Rectal smooth muscle tissue (tissue), 1 donor: ENCODE measurements at regions not wholly inside any gene's neighbourhood (a gene's known extent, or its start where the extent isn't known, plus 50 kb on each side); places are given as distances from the start of the nearest gene placed in this dataset.

Experiments used
- H3K27ac ChIP-seq: one replicate; pipeline ENCODE4 v1.7.0; 2013; ENCODE audit warnings: low read depth, low read length, inconsistent platforms
- H3K27me3 ChIP-seq: one replicate; pipeline ENCODE4 v1.7.0; 2013; ENCODE audit warnings: low read length; ENCODE audit not compliant: control insufficient read depth, insufficient read depth
- H3K36me3 ChIP-seq: one replicate; pipeline ENCODE4 v1.7.0; 2013; ENCODE audit warnings: low read length; ENCODE audit not compliant: control insufficient read depth, insufficient read depth
- H3K4me1 ChIP-seq: one replicate; pipeline ENCODE4 v1.7.0; 2013; ENCODE audit warnings: low read length; ENCODE audit not compliant: control insufficient read depth, insufficient read depth
- H3K4me3 ChIP-seq: one replicate; pipeline ENCODE4 v1.7.0; 2013; ENCODE audit warnings: low read length
- H3K9ac ChIP-seq: one replicate; pipeline ENCODE4 v1.7.0; 2013; ENCODE audit warnings: low read length

DNA sequence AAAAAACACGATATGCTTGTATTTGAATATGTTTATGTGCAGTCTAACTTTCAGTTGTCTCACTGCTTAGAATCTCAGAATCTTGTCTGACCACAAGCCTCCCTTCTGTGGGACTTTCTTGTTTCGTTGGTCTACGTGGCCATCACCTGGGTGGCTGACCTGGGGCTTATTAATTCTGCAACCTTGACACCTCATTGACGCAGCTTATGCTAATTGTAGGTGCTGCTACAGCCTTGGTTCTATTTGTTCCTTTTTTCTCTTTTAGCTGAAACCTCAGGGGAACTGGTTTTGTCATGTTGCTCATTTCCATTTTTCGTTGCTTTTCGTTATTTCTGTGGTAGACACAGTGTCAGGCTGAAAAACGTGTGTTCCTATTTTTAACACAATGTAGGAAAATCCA is 273.7 kb downstream of the SLC4A3 start:
- Histone ChIP-seq H3K9ac (no peak overlapping the region), H3K36me3 (no peaks in the 10 kb centered on the region), H3K4me3 (no peak overlapping the region), H3K27ac (no peak overlapping the region), H3K27me3 (no peaks in the 10 kb centered on the region), H3K4me1 (no peaks in the 10 kb centered on the region)

DNA sequence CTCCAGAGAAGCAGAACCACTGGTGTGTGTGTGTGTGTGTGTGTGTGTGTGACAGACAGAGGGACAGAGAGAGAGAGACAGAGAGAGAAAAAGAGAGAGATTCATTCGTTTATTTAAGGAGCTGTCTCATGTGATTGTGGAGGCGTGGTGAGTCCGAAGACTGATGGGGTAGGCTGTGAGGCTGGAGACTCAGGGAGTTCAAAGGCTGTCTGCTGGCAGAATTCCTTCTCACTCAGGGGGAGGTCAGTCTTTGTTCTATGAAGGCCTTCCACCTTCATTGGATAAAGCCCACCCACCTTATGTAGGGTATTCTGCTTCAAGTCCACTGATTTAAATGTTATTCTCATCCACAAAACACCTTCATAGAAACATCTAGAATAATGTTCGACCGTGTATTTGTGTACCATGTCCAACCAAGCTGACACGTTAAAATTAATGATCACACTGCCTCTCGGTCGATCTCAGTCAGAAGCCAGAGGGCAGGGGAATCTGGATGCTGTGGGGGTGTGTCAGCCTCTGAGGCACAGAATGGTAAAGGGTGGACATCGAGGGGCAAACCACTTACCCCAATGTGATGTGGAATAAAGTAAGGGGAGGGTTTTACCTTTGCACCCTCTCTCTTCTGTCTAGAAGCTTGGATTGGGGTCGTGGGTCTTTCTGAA is 275.6 kb downstream of the SLC4A3 start:
- Histone ChIP-seq H3K27me3 (no peaks in the 10 kb centered on the region), H3K9ac (no peak overlapping the region), H3K4me3 (no peak overlapping the region), H3K27ac (no peak overlapping the region), H3K4me1 (no peaks in the 10 kb centered on the region), H3K36me3 (no peaks in the 10 kb centered on the region)

DNA sequence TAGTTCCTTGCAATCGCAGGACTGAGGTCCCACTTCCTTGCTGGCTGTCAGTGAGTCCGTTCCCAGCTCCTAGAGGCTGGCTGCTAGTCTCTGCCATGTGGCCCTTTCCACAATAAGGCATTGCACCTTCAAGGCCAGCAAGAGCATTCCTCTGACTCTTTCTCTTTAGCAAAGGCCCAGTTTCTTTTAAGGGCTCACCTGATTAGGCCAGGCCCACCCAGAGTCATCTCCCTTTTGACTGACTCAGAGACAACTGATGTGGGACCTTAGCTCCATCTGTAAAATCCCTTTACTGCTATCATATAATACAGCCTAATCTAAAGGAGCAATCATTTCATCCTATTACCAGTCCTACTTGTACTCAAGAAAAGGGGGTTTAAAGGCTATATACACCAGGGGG is 278.2 kb downstream of the SLC4A3 start:
- Histone ChIP-seq H3K27me3 (no peaks in the 10 kb centered on the region), H3K4me3 (no peak overlapping the region), H3K9ac (no peak overlapping the region), H3K4me1 (no peaks in the 10 kb centered on the region), H3K36me3 (no peaks in the 10 kb centered on the region), H3K27ac (no peak overlapping the region)

DNA sequence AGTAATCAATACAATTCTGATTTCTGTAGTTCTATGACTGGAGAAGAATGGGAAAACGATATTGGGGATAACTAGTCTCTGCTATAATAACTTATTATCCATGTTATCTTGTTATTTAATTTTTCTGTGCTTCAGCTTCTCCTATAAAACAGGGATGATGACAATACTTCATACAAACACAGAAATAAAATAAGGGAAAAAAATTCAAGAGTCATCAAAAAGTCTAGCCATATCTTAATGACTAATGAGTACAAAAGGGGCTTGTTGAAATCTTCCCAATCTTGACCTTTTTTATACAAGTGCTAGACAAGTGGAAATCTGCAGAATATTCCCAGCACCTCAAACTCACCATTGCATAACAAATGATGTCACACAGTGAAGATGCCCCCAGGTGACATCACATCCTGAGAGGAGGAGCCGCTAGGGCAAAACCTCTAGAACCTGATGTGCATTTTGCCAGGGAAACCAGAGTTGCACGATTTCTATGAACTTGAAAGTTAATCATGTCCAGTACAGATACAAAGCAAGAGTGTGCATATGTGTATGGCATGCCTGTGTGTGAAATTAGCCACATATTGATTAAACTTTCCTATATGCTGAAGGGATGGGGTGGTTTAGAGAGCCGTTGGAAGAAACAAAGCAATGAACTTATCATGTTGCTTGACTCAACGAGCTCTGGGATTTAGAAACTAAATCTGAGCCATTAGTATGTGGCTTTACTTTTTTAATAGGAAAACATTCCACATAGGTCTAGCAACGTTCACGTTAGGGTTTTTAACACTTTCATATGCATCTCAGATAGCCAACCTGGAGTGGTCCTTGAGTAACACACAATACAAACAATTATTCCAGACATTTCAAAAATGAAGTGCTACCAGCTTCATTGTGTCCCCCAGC is 278.9 kb downstream of the SLC4A3 start:
- Histone ChIP-seq H3K27me3 (no peaks in the 10 kb centered on the region), H3K27ac (no peak overlapping the region), H3K36me3 (no peaks in the 10 kb centered on the region), H3K9ac (no peak overlapping the region), H3K4me1 (no peaks in the 10 kb centered on the region), H3K4me3 (no peak overlapping the region)

DNA sequence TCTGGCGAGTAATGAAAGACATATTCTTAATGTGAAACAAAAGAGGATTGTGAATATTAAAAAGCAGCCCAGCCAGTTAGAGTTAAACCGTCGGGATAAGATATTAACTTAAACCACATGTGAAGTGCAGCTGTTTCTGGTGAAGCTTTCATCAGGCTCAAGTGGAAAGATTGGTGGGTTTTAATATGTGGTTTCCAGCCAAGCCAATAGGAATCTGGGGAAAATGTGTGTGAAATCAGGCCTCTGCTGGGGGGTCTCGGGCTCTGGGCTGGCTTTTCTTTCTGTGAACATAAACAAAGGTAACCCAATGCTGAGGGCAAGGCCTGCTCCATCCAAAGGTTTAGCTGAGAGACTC is 279.6 kb downstream of the SLC4A3 start:
- no peaks in the 10 kb centered on the region for H3K36me3 ChIP-seq
- no peaks in the 10 kb centered on the region for H3K4me1 ChIP-seq
- H3K9ac ChIP-seq = no peak overlapping the region
- no peak overlapping the region for H3K4me3 ChIP-seq
- no peaks in the 10 kb centered on the region for H3K27me3 ChIP-seq
- no peak overlapping the region for H3K27ac ChIP-seq

DNA sequence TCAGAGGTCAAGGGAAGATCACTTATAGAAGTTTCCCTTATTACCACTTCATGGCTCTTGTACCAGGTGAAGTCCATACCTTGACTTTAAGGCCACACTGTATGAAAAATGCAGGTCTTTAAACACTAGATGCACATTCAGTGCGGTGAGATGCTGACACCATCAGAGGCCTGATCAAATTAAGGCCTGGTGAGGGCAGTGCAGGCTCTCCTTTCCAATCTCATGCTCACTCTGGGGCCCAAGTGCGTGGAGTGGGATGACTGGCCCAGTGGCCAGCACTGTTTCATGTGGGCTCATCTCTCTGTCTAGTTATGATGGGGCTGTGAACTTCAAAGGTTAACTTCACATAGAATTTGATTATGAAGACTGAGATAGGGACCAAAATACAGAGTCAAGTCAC is 281.1 kb downstream of the SLC4A3 start:
- peaks cover 3% of the 10 kb centered on the region for H3K4me1 ChIP-seq
- no peak overlapping the region for H3K9ac ChIP-seq
- no peaks in the 10 kb centered on the region for H3K36me3 ChIP-seq
- no peak overlapping the region for H3K27ac ChIP-seq
- H3K27me3 ChIP-seq = no peaks in the 10 kb centered on the region
- no peak overlapping the region for H3K4me3 ChIP-seq

DNA sequence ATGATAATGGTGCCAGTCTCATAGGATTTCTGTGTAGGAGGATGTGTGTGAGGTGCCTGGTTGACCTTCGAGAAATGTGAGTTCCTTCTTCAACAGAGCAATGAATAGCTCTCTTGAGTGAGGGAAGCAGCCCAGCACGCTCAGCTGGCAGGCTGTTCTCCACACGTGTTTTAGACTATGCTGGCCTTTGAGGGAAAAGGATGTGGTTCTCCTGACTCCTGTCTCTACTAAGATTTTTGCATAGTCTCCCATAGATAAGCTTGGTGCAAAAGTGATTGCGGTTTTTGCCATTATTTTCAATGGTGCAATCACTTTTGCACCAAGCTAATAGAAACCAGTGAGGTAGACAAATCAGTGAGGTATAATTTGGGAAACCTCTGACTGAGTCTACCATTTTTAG is 284.1 kb downstream of the SLC4A3 start:
- Histone ChIP-seq H3K4me3 (no peak overlapping the region), H3K27ac (no peak overlapping the region), H3K4me1 (peaks cover 3% of the 10 kb centered on the region), H3K27me3 (no peaks in the 10 kb centered on the region), H3K36me3 (no peaks in the 10 kb centered on the region), H3K9ac (no peak overlapping the region)

DNA sequence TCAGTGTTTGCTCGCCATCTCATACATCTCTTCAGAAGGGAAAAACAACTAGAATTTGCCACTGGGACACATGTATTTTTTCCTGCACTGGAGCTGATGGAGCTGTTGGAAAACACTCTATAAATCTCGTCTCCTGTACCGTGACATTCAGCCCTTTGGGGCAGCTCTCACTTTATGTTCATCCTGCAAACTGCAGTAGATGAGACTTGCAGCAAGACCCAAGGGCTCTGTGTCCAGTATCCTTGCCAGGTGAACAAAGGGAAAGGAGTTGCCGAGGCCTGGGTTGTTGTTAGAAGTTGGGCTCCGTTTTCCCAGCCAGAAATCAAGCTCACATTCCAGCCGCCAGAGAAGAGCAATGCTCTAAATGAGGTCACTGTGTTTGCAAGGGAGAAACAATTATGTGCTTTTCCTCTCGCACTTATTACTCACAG is 285.1 kb downstream of the SLC4A3 start:
- H3K27ac ChIP-seq = no peak overlapping the region
- no peaks in the 10 kb centered on the region for H3K27me3 ChIP-seq
- no peak overlapping the region for H3K4me3 ChIP-seq
- no peaks in the 10 kb centered on the region for H3K36me3 ChIP-seq
- H3K4me1 ChIP-seq = peaks cover 3% of the 10 kb centered on the region
- no peak overlapping the region for H3K9ac ChIP-seq

DNA sequence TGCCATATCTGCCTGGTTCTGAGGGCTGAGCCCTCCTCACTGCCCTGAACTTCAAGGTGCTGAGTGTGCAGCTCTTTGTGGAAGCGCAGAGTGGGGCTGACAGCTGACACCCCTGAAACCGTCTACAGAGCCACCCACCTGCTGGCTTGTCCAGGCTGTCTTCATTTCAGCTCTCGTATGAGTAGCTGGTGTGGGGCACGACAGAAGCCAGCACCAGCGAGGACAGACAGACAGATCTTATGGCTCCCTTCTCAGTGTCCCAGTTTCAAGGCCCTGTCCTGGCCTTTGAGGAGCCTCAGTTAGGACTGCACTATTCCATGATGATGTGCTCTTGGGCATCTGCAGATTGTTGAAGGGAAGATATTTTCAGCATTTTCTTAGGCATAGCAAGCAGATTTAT is 287.1 kb downstream of the SLC4A3 start:
- H3K9ac ChIP-seq = no peak overlapping the region
- no peak overlapping the region for H3K4me3 ChIP-seq
- no peak overlapping the region for H3K27ac ChIP-seq
- no peaks in the 10 kb centered on the region for H3K36me3 ChIP-seq
- H3K4me1 ChIP-seq = peaks cover 3% of the 10 kb centered on the region
- no peaks in the 10 kb centered on the region for H3K27me3 ChIP-seq

DNA sequence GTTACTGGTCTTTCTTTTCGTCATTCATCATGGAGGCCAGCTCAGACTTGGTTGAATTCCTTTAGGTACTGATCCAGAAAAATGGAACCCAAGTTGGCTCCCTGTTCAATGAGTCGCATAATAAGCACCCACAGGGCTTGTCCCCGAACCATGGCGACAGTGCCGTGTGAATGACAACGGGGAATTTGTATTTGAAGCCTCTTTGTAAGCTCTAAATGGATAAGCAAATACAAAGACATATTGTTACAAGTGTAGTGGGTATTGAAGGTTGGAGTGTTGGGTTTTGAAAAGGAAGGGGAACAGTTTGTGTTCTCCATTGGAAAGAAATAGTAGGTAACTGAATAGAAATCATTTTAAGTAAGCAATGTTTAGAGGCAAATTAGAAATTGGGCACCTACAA is 288.9 kb downstream of the SLC4A3 start:
- H3K36me3 ChIP-seq = no peaks in the 10 kb centered on the region

DNA sequence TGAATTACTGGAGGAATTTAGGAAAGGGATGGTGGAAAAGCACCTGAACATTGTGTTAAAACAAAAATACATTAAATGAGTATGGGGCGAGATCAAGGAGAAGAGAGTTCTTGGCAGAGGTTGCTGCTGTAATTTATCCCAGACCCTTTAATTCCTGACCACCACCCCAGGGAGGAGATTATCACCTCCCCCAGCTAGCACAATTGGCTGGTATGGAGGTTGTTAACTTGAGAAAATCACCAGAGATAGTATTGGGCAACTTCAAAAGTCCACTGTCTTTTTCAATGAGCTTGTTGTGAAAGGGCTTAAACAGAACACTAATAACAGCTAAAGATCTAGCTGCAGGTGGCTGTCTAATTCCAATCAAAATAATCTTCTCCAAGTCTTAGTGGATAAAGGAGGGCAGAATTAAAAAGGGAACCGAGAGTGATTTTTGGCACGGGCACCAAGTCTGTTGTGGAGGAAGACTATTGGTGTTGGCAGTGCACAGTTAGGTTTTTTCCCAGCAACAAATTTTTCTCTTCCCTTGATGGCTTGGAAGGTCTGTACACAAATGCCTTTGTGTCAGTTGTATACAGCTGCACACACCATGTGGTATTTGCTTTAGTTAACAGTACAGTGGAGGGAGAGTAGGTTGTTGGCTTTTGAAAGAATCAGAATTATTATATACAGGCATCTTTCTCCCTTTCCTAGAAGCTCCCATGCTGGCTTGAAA is 289.5 kb downstream of the SLC4A3 start:
- no peaks in the 10 kb centered on the region for H3K27me3 ChIP-seq
- H3K9ac ChIP-seq = no peak overlapping the region
- H3K4me1 ChIP-seq = peaks cover 3% of the 10 kb centered on the region
- H3K27ac ChIP-seq = no peak overlapping the region
- no peak overlapping the region for H3K4me3 ChIP-seq
- H3K36me3 ChIP-seq = no peaks in the 10 kb centered on the region

More for the DNA sequence above, 288.9 kb downstream of the SLC4A3 start:
- Histone ChIP-seq H3K9ac (no peak overlapping the region), H3K4me3 (no peak overlapping the region), H3K27ac (no peak overlapping the region), H3K4me1 (peaks cover 3% of the 10 kb centered on the region), H3K27me3 (no peaks in the 10 kb centered on the region)

DNA sequence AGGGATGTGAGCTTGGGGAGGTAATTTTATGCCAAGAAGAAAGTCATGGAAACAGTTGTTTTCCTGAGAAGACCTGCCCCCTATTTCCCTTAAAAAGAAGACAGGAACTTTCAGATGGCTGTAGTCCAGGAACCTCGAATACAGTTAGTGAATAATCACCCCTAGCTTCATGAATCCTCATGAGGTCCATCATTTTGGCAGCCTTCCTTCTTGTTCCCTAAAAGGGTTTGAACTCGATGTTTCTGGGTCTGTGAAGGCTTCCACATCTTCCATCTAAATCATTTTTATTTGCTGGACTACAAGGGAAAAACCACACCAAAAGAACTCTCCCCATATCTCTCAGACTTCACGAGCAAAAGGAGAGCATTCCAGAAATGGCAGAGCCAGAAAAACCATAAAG is 290.8 kb downstream of the SLC4A3 start:
- Histone ChIP-seq H3K27me3 (no peaks in the 10 kb centered on the region), H3K9ac (no peak overlapping the region), H3K4me1 (no peaks in the 10 kb centered on the region), H3K27ac (no peak overlapping the region), H3K36me3 (no peaks in the 10 kb centered on the region), H3K4me3 (no peak overlapping the region)
